Gastrocnemius medialis (tissue), 4 donors: ENCODE measurements at regions not wholly inside any gene's neighbourhood (a gene's known extent, or its start where the extent isn't known, plus 50 kb on each side); places are given as distances from the start of the nearest gene placed in this dataset.

Experiments
- ATAC-seq, 2 donors: fragments of 150-250 bp; one replicate each; pipeline ENCODE4 v1.9.1; 2016
- DNase-seq, 2 donors: peaks; one replicate each; pipeline ENCODE4 v3.0.0-alpha.2; 2019
- H3K27ac ChIP-seq, 4 donors: fragments of 200-600 bp; sonication (generic); 1 replicate in 1 of 4; 2 replicates in 3 of 4; pipeline ENCODE4 v1.5.1; 2016 to 2018; ENCODE audit warnings: mild to moderate bottlenecking in 2 of 4, moderate library complexity in 1 of 4
- H3K27me3 ChIP-seq, 3 donors: fragments of 200-600 bp; sonication (generic) in 2 of 3; 1 replicate in 1 of 3; 2 replicates in 2 of 3; pipeline versions ENCODE4 v1.5.1 to v1.6.0; 2016 to 2019; ENCODE audit warnings: mild to moderate bottlenecking in 1 of 3, moderate library complexity in 1 of 3
- H3K36me3 ChIP-seq, 2 donors: fragments of 200-600 bp; sonication (generic) in 1 of 2; one replicate each; pipeline ENCODE4 v1.5.1; 2017 to 2018
- H3K4me1 ChIP-seq, 2 donors: fragments of 200-600 bp; sonication (generic) in 1 of 2; one replicate each; pipeline ENCODE4 v1.5.1; 2016 to 2017; ENCODE audit warnings: mild to moderate bottlenecking in 2 of 2
- H3K4me3 ChIP-seq, 4 donors: fragments of 200-600 bp; sonication (generic) in 3 of 4; 1 replicate in 1 of 4; 2 replicates in 3 of 4; pipeline ENCODE4 v1.5.1; 2016 to 2019; ENCODE audit warnings: mild to moderate bottlenecking in 2 of 4
- H3K9me3 ChIP-seq, 3 donors: fragments of 200-600 bp; sonication (generic) in 2 of 3; 1 replicate in 1 of 3; 2 replicates in 2 of 3; pipeline ENCODE4 v1.5.1; 2016 to 2019
- POLR2A ChIP-seq, 2 donors: fragments of 450-650 bp; IDR thresholded peaks; one replicate each; pipeline ENCODE4 v1.6.1; 2017; ENCODE audit warnings: antibody characterized with exemption in 2 of 2, mild to moderate bottlenecking in 2 of 2, moderate library complexity in 2 of 2
- in situ Hi-C, 4 donors: fragments of 200-750 bp; cut with MboI; loops; one replicate each; pipeline versions ENCODE4 v1.15.0 to v1.8.0; 2017; ENCODE audit warnings: low sequenced_read_pairs in 4 of 4
- intact Hi-C: fragments of 100-400 bp; cut with DNase I; formaldehyde crosslinking; loops from one replicate; pipeline ENCODE4 v1.15.1; 2023; ENCODE audit warnings: low total_unique reads
- TF ChIP-seq, protein P1 (sequence below), 5 experiments: fragments of 450-650 bp in 3 of 5; fragments of 200-600 bp in 2 of 5; sonication (generic) in 2 of 5; IDR thresholded peaks in 4 of 5; conservative IDR thresholded peaks in 1 of 5; 1 replicate in 4 of 5; 2 replicates in 1 of 5; pipeline ENCODE4 v1.5.1; 2016 to 2019; ENCODE audit warnings: antibody characterized with exemption in 5 of 5, mild to moderate bottlenecking in 3 of 5, moderate library complexity in 3 of 5

- Histone ChIP-seq H3K27me3 (no peaks in the 10 kb centered on the region), H3K4me1 (no peaks in the 10 kb centered on the region), H3K36me3 (no peaks in the 10 kb centered on the region), H3K9me3 (no peaks in the 10 kb centered on the region), H3K4me3 (no peak overlapping the region), H3K27ac (no peak overlapping the region)
- intact Hi-C loops, result no loop called here
- in situ Hi-C loops, result no loop called here
- no peak for DNase-seq
- no peak for ATAC-seq
- TF ChIP-seq, protein P1, sequence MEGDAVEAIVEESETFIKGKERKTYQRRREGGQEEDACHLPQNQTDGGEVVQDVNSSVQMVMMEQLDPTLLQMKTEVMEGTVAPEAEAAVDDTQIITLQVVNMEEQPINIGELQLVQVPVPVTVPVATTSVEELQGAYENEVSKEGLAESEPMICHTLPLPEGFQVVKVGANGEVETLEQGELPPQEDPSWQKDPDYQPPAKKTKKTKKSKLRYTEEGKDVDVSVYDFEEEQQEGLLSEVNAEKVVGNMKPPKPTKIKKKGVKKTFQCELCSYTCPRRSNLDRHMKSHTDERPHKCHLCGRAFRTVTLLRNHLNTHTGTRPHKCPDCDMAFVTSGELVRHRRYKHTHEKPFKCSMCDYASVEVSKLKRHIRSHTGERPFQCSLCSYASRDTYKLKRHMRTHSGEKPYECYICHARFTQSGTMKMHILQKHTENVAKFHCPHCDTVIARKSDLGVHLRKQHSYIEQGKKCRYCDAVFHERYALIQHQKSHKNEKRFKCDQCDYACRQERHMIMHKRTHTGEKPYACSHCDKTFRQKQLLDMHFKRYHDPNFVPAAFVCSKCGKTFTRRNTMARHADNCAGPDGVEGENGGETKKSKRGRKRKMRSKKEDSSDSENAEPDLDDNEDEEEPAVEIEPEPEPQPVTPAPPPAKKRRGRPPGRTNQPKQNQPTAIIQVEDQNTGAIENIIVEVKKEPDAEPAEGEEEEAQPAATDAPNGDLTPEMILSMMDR (IDR thresholded peaks at IDR 0.05 in 4 of 5, conservative IDR thresholded peaks at IDR 0.05 in 1 of 5), result no peak
- no peak for TF ChIP-seq POLR2A (IDR thresholded peaks at IDR 0.05)
Observed at GRCh38 chr11:129681344-129682114, 134.1 kb upstream of the TMEM45B start.

GRCh38 chr11:129686269-129686668 is 129.4 kb upstream of the TMEM45B start:
- H3K27me3 ChIP-seq, result no peaks in the 10 kb centered on the region
- in situ Hi-C loops, result no loop called here
- H3K9me3 ChIP-seq, result no peaks in the 10 kb centered on the region
- H3K4me3 ChIP-seq, result no peak overlapping the region
- H3K36me3 ChIP-seq, result no peaks in the 10 kb centered on the region
- H3K27ac ChIP-seq, result no peak overlapping the region
- DNase-seq, result no peak
- intact Hi-C loops, result no loop called here
- no peak for ATAC-seq
- no peaks in the 10 kb centered on the region for H3K4me1 ChIP-seq
- TF ChIP-seq, protein P1 (IDR thresholded peaks at IDR 0.05 in 4 of 5, conservative IDR thresholded peaks at IDR 0.05 in 1 of 5), result no peak
- no peak for TF ChIP-seq POLR2A (IDR thresholded peaks at IDR 0.05)

DNA sequence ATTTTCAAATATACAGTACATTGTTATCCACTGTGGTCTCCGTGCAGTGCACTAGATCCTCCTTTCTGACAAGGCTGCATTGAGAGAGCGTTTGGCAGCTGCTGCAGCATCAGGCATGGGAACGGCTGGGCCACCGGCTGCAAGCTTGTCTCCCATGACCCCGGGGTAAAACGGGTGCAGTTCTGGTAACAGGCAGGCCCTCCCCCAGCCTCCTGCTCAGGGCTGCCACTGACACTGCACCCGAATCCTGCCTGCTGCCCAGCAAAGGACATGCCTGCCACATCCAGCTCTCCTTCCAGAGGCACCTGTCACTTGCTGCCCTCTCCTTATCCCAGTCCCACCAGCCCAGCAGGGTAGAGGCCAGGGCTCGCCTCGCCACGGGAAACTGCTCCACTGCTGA is 124.5 kb upstream of the TMEM45B start:
- in situ Hi-C loops, result no loop called here
- H3K27ac ChIP-seq, result no peak overlapping the region
- H3K27me3 ChIP-seq, result no peaks in the 10 kb centered on the region
- no peaks in the 10 kb centered on the region for H3K36me3 ChIP-seq
- no peak overlapping the region for H3K4me3 ChIP-seq
- DNase-seq, result no peak
- TF ChIP-seq, protein P1 (IDR thresholded peaks at IDR 0.05 in 4 of 5, conservative IDR thresholded peaks at IDR 0.05 in 1 of 5), result no peak
- no peak for TF ChIP-seq POLR2A (IDR thresholded peaks at IDR 0.05)
- H3K9me3 ChIP-seq, result no peaks in the 10 kb centered on the region
- intact Hi-C loops, result no loop called here
- no peaks in the 10 kb centered on the region for H3K4me1 ChIP-seq
- ATAC-seq, result no peak

DNA sequence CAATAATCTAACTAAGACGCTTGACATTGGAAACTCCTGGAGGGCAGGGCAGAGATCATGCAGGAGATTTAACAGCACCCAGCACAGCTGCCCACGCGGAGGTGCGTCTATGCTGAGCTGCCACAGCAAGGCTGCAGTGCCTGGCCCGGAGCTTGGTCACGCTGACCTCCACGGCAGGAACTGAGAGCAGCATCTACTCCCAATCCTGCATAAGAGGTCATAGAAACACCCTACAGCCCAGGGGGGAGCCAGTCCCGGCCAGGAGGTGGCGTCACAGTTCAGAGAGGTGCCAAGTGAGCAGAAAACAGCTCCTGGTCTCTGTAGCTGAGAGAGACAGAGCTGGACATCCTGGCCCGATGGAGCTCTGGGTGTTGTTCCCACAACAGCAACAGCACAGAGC is 121.1 kb upstream of the TMEM45B start:
- Histone ChIP-seq H3K9me3 (no peaks in the 10 kb centered on the region), H3K36me3 (no peaks in the 10 kb centered on the region), H3K4me3 (no peak overlapping the region), H3K4me1 (no peaks in the 10 kb centered on the region), H3K27ac (no peak overlapping the region), H3K27me3 (no peaks in the 10 kb centered on the region)
- in situ Hi-C loops (no loop called here), intact Hi-C loops (no loop called here)
- ATAC-seq (no peak), DNase-seq (no peak)
- no peak for TF ChIP-seq POLR2A (IDR thresholded peaks at IDR 0.05)
- TF ChIP-seq, protein P1 (IDR thresholded peaks at IDR 0.05 in 4 of 5, conservative IDR thresholded peaks at IDR 0.05 in 1 of 5), result no peak

GRCh38 chr11:129694966-129695365 is 120.7 kb upstream of the TMEM45B start:
- Histone ChIP-seq H3K36me3 (no peaks in the 10 kb centered on the region), H3K9me3 (no peaks in the 10 kb centered on the region), H3K4me3 (no peak overlapping the region), H3K27ac (no peak overlapping the region), H3K27me3 (no peaks in the 10 kb centered on the region), H3K4me1 (no peaks in the 10 kb centered on the region)
- TF ChIP-seq, protein P1 (IDR thresholded peaks at IDR 0.05 in 4 of 5, conservative IDR thresholded peaks at IDR 0.05 in 1 of 5), result no peak
- no peak for TF ChIP-seq POLR2A (IDR thresholded peaks at IDR 0.05)
- DNase-seq (no peak), ATAC-seq (no peak)
- in situ Hi-C loops, result no loop called here
- intact Hi-C loops, result no loop called here
